Stimulated activated CD4-positive, alpha-beta T cell treated with anti-CD3 and anti-CD28 coated beads, Interleukin-4, amount 100 ng/mL, for 24 hours (primary cell): ENCODE measurements at regions not wholly inside any gene's neighbourhood (a gene's known extent, or its start where the extent isn't known, plus 50 kb on each side); places are given as distances from the start of the nearest gene placed in this dataset.
"Not testable (repeated sequence)": the region's sequence is repeated elsewhere in the genome, so short reads cannot be mapped to it uniquely, and the experiment has no call there.

Source experiments
- DNase-seq: peaks from one replicate; pipeline ENCODE4 v3.0.0-alpha.2; 2020

DNA sequence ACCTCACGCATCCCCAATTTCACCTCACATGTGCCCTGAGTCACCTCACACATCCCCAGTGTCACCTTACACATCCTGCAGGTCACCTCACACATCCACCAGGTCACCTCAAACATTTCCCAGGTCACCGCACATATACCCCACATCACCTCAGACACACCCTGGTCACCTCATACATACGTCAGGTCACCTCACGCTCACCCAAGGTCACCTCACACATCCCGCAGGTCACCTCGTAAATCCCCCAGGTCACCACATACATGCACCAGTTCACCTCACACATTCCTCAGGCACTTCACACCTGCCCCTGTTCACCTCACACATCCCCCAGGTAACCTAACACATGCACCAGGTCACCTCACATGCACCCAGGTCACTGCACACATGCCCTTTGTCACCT, 864.0 kb downstream of the TMEM121 start:
- DNase-seq, result no peak

DNA sequence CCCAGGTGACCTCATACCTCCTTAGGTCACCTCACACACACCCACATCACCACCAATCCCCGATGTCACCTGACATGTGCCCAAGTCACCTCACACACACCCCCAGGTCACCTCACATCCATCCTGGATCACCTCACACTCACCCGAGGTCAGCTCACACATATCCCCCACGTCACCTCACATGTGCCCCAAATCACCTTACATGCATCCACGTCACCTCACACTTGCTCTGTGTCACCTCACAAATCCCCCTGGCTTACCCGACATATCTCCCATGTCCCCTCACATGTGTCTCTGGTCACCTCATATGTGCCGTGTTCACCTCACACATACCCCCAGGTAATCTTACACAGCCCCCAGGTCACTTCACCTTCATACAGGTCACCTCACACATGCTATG, 864.6 kb downstream of the TMEM121 start:
- no peak for DNase-seq

DNA sequence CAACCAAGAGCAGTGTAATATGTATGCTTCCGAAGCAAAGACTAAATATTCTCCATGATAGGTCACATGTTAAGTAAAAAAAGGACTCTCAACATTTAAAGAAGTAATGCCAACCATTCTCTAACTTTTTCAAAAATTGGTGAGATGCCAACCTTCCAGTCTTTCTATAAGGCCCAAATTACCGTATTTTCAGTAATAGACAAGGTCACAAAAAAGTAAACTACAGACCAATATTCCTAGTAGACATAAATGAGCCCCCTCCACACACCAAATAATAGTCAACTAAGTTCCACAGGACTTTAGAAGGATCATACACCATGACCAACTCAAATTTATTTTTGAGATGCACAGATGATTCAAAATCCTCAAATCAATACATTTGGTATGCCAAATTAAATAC, 867.4 kb downstream of the TMEM121 start:
- DNase-seq, result no peak

DNA sequence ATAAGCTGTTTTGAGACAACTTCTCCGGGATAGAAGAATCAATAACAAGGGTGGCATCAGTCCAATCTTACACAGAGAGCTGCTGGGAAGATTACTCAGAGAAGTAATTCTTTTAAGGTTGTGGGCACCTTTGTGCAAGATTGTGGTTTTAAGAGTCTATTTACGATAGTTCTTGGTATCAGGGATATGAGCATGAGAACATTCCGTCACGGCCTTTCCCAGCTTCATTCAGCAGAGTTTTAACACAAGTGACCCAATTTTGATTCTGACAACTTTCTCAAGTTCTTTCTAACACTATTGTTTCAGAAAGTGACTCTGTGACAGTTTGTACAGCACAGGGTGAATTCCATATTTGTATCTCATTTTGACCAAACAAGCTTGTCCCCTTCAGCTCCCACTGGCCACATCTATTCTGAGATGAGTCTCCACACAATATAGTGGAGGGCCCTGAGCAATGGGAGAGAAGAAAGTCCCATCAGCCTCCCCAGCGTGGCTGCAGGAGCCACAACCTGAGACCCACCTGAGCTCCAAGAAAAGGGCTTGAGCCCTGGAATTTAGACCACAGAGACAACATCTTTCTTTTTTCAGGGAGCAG, 869.2 kb downstream of the TMEM121 start:
- DNase-seq, result no peak

DNA sequence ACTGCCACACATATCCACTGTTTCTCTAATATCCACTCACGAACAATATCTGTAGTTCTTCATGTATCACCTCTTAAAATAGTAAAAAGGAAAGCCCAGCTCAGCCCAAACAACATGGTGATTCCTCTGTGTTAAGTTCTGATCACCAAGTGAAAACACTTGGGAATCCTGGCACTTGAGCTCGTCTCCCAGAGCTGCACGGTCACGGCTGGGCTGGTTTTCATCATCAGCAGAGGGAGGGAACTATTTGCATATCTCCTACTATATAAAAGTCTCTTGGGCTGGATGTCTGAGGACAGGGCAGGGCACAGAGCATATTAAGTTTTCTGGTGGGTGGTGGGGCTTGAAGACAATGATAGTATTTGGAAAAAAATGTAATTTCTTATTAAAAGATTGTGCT, 870.6 kb downstream of the TMEM121 start:
- no peak for DNase-seq

DNA sequence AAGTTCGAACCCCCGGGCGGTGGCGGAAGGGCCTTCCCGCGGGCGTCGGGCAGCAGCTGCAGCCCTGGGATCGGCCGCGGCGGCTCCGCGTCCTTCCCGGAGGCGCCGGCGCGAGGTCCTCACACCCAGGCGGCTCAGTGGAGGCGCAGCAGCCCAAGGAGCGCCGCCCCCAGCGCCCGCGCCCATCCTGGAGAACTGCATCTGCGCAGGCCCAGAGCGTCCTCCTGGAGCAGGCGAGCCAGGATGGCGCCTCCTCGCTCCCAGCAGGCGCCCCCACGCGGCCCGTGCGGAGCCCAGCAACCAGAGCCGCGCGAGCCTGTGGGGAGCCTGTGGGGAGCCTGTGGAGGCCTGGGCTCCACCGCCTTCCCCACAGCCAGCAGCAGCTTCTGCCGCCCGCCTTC, 872.5 kb downstream of the TMEM121 start:
- DNase-seq, result not testable (repeated sequence)

DNA sequence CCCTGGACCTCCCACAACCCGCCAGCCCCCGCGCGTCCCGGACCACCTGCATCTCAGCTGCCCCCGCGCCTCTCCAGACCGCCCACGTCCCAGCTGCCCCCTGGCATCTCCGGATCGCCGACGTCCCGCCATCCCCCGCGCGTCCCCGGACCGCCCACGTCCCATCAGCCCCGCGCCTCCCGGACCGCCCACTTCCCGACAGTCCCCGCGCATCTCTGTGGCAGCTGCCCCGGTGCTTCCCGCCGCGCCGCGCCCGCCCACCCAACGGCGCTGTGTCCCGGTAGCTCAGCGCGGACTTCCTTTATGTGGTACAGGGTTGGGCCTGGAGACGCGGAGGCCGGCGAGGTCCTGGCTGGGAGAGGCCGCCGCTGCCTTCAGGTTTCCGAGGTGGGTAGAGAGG, 874.9 kb downstream of the TMEM121 start:
- DNase-seq, result not testable (repeated sequence)

DNA sequence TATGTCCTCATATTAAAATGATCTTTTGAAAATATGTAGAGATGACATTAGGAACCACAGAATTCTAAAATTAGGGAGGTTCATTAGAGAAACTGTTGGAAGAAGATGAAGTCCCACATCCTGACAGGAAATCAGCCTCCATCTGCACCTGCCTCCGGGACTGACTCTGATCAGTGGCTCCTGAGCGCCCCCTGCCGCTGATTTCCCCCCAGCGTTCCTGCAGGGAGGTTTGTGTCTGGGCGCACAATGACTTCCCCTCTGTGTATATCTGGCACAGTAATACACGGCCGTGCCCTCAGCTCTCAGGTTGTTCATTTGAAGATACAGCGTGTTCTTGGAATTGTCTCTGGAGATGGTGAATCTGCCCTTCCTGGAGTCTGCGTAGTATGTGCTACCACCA, 883.8 kb downstream of the TMEM121 start:
- peak; percentile 35 for DNase-seq

DNA sequence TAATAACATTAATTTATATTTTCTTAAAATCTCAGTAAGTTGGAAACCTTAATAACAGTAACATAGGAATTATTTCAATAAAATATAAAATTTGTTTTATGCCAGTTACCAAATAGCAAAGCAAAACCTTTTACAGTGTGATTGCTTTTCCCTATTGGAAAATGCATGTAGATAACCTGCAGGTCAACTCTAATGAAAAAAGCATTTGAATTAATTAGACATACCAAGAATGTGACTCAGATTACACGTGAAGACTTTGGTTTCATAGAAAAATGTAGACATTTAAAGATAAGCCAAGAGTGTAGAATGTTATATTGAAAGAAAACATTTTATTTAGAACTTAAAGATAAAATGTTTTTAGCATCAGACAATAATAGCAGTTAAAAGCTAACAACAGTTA, 888.1 kb downstream of the TMEM121 start:
- DNase-seq, result no peak

DNA sequence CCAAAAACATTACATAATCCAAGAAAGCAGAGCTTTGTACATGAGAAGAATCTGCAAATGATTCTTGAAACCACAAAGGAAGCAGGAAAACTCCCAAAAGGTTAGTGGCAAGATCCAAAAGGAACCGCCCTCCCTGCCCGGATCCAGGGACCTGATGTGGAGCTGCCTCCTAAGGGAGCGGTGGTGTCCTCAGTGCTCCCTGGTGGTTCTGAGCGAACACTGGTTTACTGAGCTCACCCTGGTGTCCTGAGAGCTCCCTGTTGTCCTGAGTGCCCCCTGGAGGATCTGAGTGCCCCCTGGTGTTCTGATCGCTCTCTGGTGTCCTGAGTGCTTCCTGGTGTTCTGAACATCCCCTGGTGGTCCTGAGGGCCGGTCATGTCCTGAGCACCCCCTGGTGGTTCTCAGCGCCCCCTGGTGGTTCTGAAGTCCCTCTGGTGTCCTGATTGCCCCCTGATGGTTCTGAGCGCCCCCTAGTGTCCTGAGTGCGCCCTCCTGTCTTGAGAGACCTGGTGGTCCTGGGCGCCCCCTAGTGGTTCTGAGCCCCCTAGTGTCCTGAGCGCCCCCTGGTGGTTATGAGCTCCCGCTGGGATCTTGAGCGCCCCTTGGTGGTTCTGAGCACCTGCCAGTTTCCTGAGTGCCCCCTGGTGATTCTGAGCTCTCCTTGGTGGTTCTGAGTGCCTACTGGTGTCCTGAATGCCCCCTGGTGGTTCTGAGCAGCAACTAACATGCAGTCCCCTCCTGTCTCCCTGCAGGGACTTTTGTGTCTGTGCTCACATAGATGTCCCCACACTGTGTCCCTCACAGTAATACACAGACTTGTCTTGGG, 891.1 kb downstream of the TMEM121 start:
- peak; percentile 92 for DNase-seq

DNA sequence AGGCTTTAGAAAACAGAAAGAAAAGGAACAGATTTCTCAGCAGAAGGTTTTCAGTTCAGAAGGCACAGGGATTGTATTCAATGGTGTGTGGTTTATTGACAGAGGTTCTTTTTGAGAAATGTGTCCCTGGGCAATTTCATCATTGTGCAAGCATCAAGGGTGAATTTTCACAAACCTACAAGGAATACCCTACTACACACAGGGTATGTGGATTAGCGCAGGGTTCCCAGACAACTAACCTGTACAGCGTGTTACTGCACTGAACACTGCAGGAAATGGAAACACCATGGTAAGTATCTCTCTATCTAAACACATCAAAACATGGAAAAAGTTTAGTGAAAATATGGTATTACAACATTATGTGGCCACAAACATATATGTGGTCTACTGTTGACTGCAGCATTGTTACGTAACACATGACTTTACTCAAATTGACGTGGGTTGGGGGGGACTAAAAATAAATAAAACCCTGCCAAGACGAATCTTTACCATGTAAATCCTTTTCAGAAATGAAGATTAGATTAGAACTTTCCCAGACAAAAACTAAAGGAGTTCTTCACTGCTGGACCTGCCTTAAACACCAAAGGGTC, 893.1 kb downstream of the TMEM121 start:
- DNase-seq, result no peak

DNA sequence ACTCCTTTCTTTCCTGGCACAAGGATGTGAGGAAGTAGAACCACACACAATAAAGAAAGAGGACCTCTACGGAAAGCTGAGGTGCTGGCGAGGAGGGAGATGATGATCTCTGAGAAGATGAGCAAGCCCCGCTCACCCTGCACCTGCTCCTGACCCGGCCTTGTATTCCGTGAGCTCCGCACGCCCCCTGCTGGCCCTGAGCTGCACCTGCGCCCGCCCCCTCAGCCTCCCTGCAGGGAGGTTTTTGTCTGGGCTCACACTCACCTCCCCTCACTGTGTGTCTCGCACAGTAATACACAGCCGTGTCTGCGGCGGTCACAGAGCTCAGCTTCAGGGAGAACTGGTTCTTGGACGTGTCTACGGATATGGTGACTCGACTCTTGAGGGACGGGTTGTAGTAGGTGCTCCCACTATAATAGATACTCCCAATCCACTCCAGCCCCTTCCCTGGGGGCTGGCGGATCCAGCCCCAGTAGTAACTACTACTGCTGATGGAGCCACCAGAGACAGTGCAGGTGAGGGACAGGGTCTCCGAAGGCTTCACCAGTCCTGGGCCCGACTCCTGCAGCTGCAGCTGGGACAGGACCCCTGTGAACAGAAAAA, 895.1 kb downstream of the TMEM121 start:
- peak; percentile 17 for DNase-seq

DNA sequence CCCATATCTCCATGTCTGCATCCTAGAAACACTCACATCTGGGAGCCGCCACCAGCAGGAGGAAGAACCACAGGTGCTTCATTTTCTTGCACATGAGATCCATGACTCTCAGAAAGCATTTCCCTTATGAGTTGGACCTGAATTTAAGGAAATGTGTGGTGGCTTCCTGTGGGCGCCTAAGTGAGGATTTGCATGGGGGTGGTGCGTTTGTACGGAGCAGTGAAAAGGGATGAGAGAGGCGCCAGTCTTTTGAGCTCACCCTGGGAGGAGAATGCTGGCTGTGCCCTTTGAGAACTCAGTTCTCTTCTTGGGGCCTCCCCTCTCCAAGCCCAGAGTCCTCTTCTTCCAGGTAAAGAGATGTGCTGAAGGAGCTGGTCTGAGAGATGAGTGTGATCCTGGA, 895.7 kb downstream of the TMEM121 start:
- no peak for DNase-seq

DNA sequence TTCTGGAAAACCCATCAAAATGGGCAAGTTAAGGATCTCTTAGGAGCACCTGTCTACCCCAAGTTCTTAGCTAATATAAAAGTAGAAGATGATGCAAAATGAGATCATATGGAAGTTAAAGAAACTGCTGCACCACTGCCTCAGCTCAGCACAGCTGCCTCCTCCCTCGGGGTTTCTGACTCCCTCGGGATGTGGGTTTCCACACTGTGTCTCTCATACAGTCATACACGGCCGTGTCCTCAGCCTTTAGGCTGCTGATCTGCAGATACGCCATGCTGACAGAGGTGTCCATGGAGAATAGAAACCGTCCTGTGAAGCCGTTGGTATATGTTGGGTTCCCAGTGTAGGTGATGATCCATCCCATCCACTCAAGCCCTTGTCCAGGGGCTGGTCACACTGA, 898.8 kb downstream of the TMEM121 start:
- not testable (repeated sequence) for DNase-seq

DNA sequence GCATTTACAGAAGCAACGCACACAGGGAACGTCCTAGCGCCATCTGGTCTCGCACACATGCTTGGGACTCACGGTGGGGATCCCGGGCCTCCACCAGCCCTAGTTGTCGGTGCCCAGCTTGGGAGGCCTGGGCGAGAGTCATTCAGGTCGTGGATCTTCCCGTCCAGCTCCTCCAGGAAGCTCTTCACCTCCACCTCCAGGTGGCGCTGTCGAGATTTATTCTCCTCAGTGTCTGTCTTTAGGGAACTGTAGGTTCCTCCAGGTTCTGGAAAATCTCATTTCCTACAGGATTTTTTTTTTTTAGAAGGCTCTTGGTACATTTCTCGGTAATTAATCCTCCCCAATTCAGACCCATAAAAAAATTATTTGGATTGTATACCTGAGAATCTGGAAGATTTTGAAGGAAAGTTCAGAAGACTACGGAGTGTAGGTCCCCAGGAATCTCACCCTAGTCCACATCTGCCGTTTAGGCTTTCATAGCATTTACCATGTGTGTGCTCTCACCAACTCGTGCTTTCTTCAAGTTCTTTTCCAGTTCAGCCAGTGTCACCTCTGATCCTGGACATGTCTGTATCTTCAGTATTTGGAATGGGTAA, 910.0 kb downstream of the TMEM121 start:
- DNase-seq, result peak; percentile 79

DNA sequence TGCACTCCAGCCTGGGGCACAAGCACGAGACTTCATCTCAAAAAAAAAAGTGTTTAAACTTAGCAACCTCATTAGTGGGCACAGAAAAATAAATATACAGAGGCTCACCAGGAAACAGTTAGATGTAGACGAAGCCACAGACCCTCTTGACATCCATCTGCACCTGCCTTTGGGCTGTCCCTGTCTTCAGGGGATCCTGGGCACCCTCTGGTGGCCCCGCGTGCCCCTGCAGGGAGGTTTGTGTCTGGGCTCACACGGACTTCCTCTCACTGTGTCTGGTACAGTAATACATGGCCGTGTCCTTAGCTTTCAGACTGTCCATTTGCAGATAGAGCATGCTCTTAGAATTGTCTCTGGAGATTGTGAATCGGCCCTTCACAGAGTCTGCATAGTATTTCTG, 916.5 kb downstream of the TMEM121 start:
- DNase-seq, result peak; percentile 46

DNA sequence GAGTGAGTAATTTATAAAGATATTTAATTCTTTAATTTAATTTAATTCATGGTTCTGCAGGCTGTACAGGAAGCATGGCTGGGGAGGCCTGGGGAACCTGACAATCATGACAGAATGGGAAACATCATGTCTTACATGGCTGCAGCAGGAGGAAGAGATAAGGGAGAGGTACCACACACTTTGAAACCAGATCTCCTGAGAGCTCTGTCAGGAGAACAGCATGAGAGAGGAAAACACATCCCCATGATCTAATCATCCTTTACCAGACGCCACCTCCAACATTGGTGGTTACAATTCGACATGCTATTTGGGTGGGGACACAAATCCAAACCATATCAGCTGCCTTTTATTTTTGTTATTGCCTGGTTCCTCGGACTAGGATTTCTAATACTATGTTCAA, 928.6 kb downstream of the TMEM121 start:
- no peak for DNase-seq

DNA sequence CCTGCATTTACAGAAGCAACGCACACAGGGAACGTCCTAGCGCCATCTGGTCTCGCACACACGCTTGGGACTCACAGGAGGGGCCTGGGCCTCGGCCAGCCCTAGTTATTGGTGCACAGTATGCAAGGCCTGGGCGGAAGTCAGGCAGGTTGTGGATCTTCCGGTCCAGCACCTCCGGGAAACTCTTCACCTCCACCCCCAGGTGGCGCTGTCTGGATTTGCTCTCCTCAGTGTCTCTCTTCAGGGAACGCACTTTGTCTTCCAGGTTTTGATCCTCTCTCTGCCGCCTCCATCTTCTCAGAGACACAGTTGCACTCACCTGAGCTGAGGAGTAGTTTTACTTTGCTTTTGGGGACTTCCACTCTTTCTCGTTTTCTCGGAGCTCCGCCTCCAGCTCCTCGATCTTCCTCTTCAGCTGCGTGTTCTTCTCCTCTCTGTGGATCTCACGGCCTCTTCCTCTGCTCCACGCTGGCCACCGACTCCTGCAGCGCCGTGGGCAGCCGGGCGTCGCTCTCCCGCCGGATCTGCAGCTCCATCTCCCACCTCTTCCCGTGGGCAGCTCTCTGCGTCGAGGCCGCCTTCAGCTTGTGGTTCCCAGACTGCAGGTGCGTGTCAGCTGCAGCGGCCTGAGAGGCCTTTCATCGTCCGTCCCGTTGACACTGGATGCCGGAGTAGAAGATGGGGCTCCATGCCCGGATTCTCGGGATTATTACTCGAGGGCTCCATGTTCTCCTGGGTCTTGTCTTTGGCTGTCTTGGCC, 933.8 kb downstream of the TMEM121 start:
- peak; percentile 75 for DNase-seq

DNA sequence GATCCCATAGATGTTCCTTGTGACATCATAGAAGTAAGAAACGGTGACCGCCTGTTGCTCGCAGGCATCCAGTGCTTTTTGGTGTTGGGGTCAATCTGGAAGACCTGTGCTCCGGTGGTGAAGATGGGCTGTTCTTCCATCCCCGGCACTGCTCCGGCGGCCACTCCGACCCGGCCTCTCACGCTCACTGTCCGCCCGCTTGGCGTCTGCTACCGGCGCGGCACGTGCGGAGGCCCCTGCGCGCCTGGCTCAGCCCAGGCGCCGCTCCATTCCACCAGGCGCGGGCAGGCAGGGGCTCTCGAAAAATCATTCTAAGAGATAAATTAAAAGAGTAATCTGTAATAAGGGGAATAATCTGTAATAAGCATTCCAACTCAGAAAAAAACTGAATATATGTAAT, 934.5 kb downstream of the TMEM121 start:
- no peak for DNase-seq

DNA sequence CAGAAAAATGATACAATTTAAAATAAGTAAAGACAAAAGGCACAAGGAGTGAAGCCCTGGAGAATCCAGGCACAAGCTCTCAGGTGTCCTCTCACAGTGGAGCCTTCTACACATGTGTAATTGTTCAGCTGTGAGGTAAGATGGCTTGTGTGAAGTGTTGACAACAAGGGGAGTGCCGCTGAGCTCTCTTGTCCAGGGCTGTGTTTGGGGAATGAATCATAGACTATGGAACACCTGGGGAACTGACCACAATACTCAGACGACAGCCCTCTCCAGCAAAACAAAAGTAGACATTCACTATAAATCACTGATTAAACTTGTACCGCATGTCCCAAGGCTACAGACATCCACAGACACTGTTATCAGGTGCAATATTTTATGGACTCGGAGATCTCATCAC, 940.1 kb downstream of the TMEM121 start:
- DNase-seq, result not testable (repeated sequence)

DNA sequence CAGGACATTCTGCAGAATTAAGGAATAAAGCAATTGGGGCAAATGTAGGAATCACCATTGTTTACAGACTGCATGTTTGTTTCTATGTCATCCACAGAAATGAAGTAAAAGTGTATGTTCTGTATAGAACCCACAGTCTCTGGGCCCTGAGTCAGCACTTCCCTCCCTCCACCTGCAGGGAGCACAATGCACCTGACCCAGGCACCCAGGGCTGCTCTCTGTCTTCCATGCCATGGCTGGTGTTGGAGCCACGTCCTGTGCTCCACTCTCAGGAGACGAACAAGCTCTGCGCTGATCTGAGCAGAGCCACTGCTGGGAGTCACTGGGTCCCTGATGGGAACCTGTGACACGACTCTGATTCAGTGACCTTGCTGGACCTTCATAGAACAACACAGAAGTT, 942.5 kb downstream of the TMEM121 start:
- not testable (repeated sequence) for DNase-seq

DNA sequence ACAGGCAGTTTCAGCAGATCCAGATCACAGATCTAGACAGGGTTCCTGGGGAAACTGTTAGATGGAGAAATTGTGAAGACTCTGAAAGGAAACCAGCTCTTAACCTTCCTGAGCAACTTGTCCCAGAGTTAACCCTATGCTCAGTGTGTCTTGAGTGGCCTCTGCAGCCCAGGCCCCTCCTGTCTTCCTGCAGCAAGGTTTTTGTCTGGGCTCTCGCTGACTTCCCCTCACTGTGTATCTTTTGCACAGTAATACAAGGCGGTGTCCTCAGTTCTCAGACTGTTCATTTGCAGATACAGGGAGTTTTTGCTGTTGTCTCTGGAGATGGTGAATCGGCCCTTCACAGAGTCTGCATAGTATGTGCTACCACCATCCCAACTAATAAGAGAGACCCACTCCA, 943.6 kb downstream of the TMEM121 start:
- not testable (repeated sequence) for DNase-seq
